ENCODE measurements at regions not wholly inside any gene's neighbourhood (a gene's known extent, or its start where the extent isn't known, plus 50 kb on each side); places are given as distances from the start of the nearest gene placed in this dataset.

GRCh38 chr18:45328811-45329210 lies 286.5 kb upstream of the SLC14A2 start (continued):
- no peak for TF ChIP-seq ZBTB33 (IDR thresholded peaks at IDR 0.05; ENCODE audit: extremely low read depth, insufficient replicate concordance, low read length)
- TF ChIP-seq TCF7L2 (IDR thresholded peaks at IDR 0.05; ENCODE audit: borderline replicate concordance, extremely low read depth, insufficient read depth, insufficient read length): no peak
- no peak for TF ChIP-seq ELF1 (IDR thresholded peaks at IDR 0.05; ENCODE audit: borderline replicate concordance, low read depth)

- POLR2A ChIA-PET: no interaction called here
- H3K27me3 ChIP-seq (ENCODE audit: insufficient read depth, low read length): no peaks in the 10 kb centered on the region
- BruUV-seq (replicated peaks): no TSS peak
- H3K27ac ChIP-seq (ENCODE audit: low read depth, low read length): no peak overlapping the region
- no peaks in the 10 kb centered on the region for H3K79me2 ChIP-seq (ENCODE audit: insufficient read depth, low read length)
- H3K9me2 ChIP-seq (ENCODE audit: insufficient read depth): no peaks in the 10 kb centered on the region
- intact Hi-C loops (cut with micrococcal nuclease): no loop called here
- ATAC-seq (no peak), DNase-seq (ENCODE audit: low read depth, low spot score) (no peak)
- no peaks in the 10 kb centered on the region for H3K36me3 ChIP-seq (ENCODE audit: control insufficient read depth in 1 of 2, insufficient read depth in 2 of 2, low read length in 2 of 2)
- no peaks in the 10 kb centered on the region for H3K9me3 ChIP-seq (ENCODE audit: control insufficient read depth in 1 of 2, insufficient read depth in 1 of 2, low read depth in 1 of 2, low read length in 2 of 2)
- no peaks in the 10 kb centered on the region for H4K20me1 ChIP-seq (ENCODE audit: insufficient read depth)
- no peak overlapping the region for H3K9ac ChIP-seq (ENCODE audit: low read length)
- no peaks in the 10 kb centered on the region for H3K4me1 ChIP-seq (ENCODE audit: control insufficient read depth in 1 of 2, insufficient read depth in 2 of 2, low read length in 2 of 2)
- RAD21 ChIA-PET (ENCODE audit: low non-redundant PET in 1 of 2, low total read pairs in 2 of 2, uncharacterized antibody in 2 of 2, unreplicated experiment in 2 of 2): no interaction called here
- CTCF ChIA-PET: no interaction called here
- no peak overlapping the region for H3K4me2 ChIP-seq (ENCODE audit: low read length)
- no peak overlapping the region for H3K4me3 ChIP-seq (replicated peaks in 1 of 2; ENCODE audit: low read depth in 1 of 2, low read length in 2 of 2)
- H2AFZ ChIP-seq (ENCODE audit: low read depth, low read length, poor library complexity, severe bottlenecking): no peak overlapping the region
- TF ChIP-seq EZH2 (IDR thresholded peaks at IDR 0.05): no peak
- TF ChIP-seq ZNF274 (IDR thresholded peaks at IDR 0.05; ENCODE audit: low read depth, low read length): no peak
- no peak for TF ChIP-seq MAX (IDR thresholded peaks at IDR 0.05)
- TF ChIP-seq EGR1 (IDR thresholded peaks at IDR 0.05; ENCODE audit: low read depth): no peak
- TF ChIP-seq TCF7L2 (IDR thresholded peaks at IDR 0.05; ENCODE audit: borderline replicate concordance, extremely low read depth, insufficient read depth, insufficient read length): no peak
- TF ChIP-seq SP1 (IDR thresholded peaks at IDR 0.05; ENCODE audit: low read depth): no peak
- TF ChIP-seq ZBTB33 (IDR thresholded peaks at IDR 0.05; ENCODE audit: extremely low read depth, insufficient replicate concordance, low read length): no peak
- TF ChIP-seq CTCF (IDR thresholded peaks at IDR 0.05 in 2 of 3, conservative IDR thresholded peaks at IDR 0.05 in 1 of 3; ENCODE audit: borderline replicate concordance in 1 of 3, insufficient read depth in 1 of 3, low read depth in 2 of 3, low read length in 2 of 3): no peak
- TF ChIP-seq REST (IDR thresholded peaks at IDR 0.05; ENCODE audit: low read depth): no peak
- TF ChIP-seq POLR2AphosphoS5 (IDR thresholded peaks at IDR 0.05; ENCODE audit: low read depth, low read length): no peak
- TF ChIP-seq ELF1 (IDR thresholded peaks at IDR 0.05; ENCODE audit: borderline replicate concordance, low read depth): no peak
- TF ChIP-seq ZFX (IDR thresholded peaks at IDR 0.05): no peak
- no peak for TF ChIP-seq SIN3A (IDR thresholded peaks at IDR 0.05; ENCODE audit: low read depth)
- TF ChIP-seq SRF (IDR thresholded peaks at IDR 0.05; ENCODE audit: low read depth): no peak
Measured at GRCh38 chr18:45329316-45329715, 286.0 kb upstream of the SLC14A2 start.
